SU-DHL-6 (cell line): ENCODE measurements at regions not wholly inside any gene's neighbourhood (a gene's known extent, or its start where the extent isn't known, plus 50 kb on each side); places are given as distances from the start of the nearest gene placed in this dataset.

Experiments
- H2AFZ ChIP-seq: fragments of 200-600 bp; sonication (generic); 2 replicates; pipeline ENCODE4 v1.6.1; 2014; ENCODE audit warnings: low read depth, mild to moderate bottlenecking, moderate library complexity, mixed read lengths, antibody characterized with exemption, low read length; ENCODE audit not compliant: severe bottlenecking
- H3F3A ChIP-seq: fragments of 200-600 bp; shearing (Covaris generic); 2 replicates; pipeline ENCODE4 v1.6.0; 2016; ENCODE audit warnings: antibody characterized with exemption, mild to moderate bottlenecking; ENCODE audit not compliant: insufficient read depth
- H3K27ac ChIP-seq: fragments of 200-600 bp; sonication (generic); 2 replicates; pipeline ENCODE4 v1.5.1; 2016; ENCODE audit warnings: low read depth, mild to moderate bottlenecking, low read length, moderate library complexity, mixed read lengths
- H3K27me3 ChIP-seq: fragments of 200-600 bp; sonication (generic), shearing (Covaris generic); 2 replicates; pipeline ENCODE4 v1.6.0; 2014; ENCODE audit warnings: mild to moderate bottlenecking, low read length
- H3K36me3 ChIP-seq: fragments of 200-600 bp; sonication (generic); 2 replicates; pipeline ENCODE4 v1.6.1; 2014; ENCODE audit warnings: mild to moderate bottlenecking, low read length, mixed read lengths
- H3K4me2 ChIP-seq: fragments of 300-600, 200-600 bp; shearing (Covaris generic), sonication (generic); 2 replicates; pipeline ENCODE4 v1.6.0; 2014; ENCODE audit warnings: low read length, low read depth, mild to moderate bottlenecking; ENCODE audit not compliant: poor library complexity, severe bottlenecking
- H3K4me3 ChIP-seq: fragments of 200-600 bp; sonication (generic); 2 replicates; pipeline ENCODE4 v1.5.1; 2014; ENCODE audit warnings: antibody characterized with exemption, low read length, mild to moderate bottlenecking, mixed read lengths; ENCODE audit not compliant: insufficient read depth, poor library complexity, severe bottlenecking
- H3K79me2 ChIP-seq: fragments of 200-600 bp; sonication (generic); 2 replicates; pipeline ENCODE4 v1.6.1; 2014; ENCODE audit warnings: mild to moderate bottlenecking, low read length, moderate library complexity; ENCODE audit not compliant: insufficient read depth
- H3K9ac ChIP-seq: fragments of 200-600 bp; sonication (generic); 2 replicates; pipeline ENCODE4 v1.7.0; 2014; ENCODE audit warnings: mild to moderate bottlenecking, low read length
- H3K9me2 ChIP-seq: fragments of 200-600 bp; sonication (generic); replicated peaks from 2 replicates; pipeline ENCODE4 v1.6.1; 2014; ENCODE audit warnings: low read length; ENCODE audit not compliant: insufficient read depth
- H3K9me3 ChIP-seq: fragments of 200-600 bp; sonication (generic); 2 replicates; pipeline ENCODE4 v1.6.1; 2014; ENCODE audit warnings: low read length, mixed read lengths; ENCODE audit not compliant: insufficient read depth
- H4K20me1 ChIP-seq: fragments of 200-600 bp; sonication (generic); 2 replicates; pipeline ENCODE4 v1.6.1; 2014; ENCODE audit warnings: low read depth, mild to moderate bottlenecking, antibody characterized with exemption, low read length, moderate library complexity, mixed read lengths
- EZH2phosphoT487 ChIP-seq: fragments of 200-600 bp; sonication (generic), shearing (Covaris generic); conservative IDR thresholded peaks from 2 replicates; pipeline ENCODE4 v1.6.1; 2018; ENCODE audit warnings: mild to moderate bottlenecking, antibody characterized with exemption, low read length, moderate library complexity, mixed read lengths
- TF ChIP-seq, protein P1 (sequence below): fragments of 200-600 bp; sonication (generic); IDR thresholded peaks from one replicate; pipeline ENCODE4 v1.5.1; 2017; ENCODE audit warnings: antibody characterized with exemption, mild to moderate bottlenecking, low read length, moderate library complexity; ENCODE audit not compliant: insufficient read depth, poor library complexity, severe bottlenecking

DNA sequence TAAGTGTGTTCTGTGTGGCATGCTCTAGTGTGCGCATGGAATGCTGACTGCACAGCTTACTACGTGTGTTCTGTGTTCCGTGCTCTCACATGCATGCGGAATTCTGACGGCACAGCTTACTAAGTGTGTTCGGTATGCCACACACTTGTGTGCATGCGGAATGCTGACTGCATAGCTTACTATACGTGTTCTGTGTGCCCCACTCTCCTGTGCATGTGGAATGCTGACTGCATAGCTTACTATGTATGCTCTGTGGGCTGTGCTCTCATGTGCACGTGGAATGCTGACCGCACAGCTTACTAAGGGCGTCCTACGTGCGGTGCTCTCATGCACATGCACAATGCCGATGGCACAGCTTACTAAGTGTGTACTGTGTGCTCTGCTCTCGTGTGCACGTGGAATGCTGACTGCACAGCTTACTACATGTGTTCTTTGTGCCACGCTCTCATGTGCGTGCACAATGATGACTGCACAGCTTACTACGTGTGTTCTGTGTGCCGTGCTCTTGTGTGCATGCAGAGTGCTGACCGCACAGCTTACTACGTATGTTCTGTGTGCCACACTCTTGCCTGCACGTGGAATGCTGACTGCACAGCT, 548.9 kb downstream of the IRX1 start:
- TF ChIP-seq EZH2phosphoT487, result no peak
- TF ChIP-seq, protein P1, sequence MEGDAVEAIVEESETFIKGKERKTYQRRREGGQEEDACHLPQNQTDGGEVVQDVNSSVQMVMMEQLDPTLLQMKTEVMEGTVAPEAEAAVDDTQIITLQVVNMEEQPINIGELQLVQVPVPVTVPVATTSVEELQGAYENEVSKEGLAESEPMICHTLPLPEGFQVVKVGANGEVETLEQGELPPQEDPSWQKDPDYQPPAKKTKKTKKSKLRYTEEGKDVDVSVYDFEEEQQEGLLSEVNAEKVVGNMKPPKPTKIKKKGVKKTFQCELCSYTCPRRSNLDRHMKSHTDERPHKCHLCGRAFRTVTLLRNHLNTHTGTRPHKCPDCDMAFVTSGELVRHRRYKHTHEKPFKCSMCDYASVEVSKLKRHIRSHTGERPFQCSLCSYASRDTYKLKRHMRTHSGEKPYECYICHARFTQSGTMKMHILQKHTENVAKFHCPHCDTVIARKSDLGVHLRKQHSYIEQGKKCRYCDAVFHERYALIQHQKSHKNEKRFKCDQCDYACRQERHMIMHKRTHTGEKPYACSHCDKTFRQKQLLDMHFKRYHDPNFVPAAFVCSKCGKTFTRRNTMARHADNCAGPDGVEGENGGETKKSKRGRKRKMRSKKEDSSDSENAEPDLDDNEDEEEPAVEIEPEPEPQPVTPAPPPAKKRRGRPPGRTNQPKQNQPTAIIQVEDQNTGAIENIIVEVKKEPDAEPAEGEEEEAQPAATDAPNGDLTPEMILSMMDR, result no peak
- Histone ChIP-seq H3K9ac (no peak overlapping the region), H3F3A (no peaks in the 10 kb centered on the region), H2AFZ (no peak overlapping the region), H3K27me3 (no peaks in the 10 kb centered on the region), H3K9me2 (no peaks in the 10 kb centered on the region), H3K79me2 (no peaks in the 10 kb centered on the region), H4K20me1 (no peaks in the 10 kb centered on the region), H3K36me3 (no peaks in the 10 kb centered on the region), H3K27ac (no peak overlapping the region), H3K4me2 (no peak overlapping the region), H3K9me3 (no peaks in the 10 kb centered on the region), H3K4me3 (no peak overlapping the region)

- TF ChIP-seq EZH2phosphoT487, result no peak
- TF ChIP-seq, protein P1, result no peak
- Histone ChIP-seq H3K27me3 (no peaks in the 10 kb centered on the region), H3K9me3 (no peaks in the 10 kb centered on the region), H3K9me2 (no peaks in the 10 kb centered on the region), H3K27ac (no peak overlapping the region), H4K20me1 (no peaks in the 10 kb centered on the region), H2AFZ (no peak overlapping the region), H3F3A (no peaks in the 10 kb centered on the region), H3K9ac (no peak overlapping the region), H3K36me3 (no peaks in the 10 kb centered on the region), H3K79me2 (no peaks in the 10 kb centered on the region), H3K4me3 (no peak overlapping the region), H3K4me2 (no peak overlapping the region)
Measured at GRCh38 chr5:4145511-4145910, 549.9 kb downstream of the IRX1 start.

GRCh38 chr5:4148009-4148408, 552.4 kb downstream of the IRX1 start:
- Histone ChIP-seq H3K4me2 (no peak overlapping the region), H2AFZ (no peak overlapping the region), H3F3A (no peaks in the 10 kb centered on the region), H3K36me3 (no peaks in the 10 kb centered on the region), H4K20me1 (no peaks in the 10 kb centered on the region), H3K79me2 (no peaks in the 10 kb centered on the region), H3K27me3 (no peaks in the 10 kb centered on the region), H3K9me3 (no peaks in the 10 kb centered on the region), H3K4me3 (no peak overlapping the region), H3K9me2 (no peaks in the 10 kb centered on the region), H3K9ac (no peak overlapping the region), H3K27ac (no peak overlapping the region)
- TF ChIP-seq, protein P1, result no peak
- TF ChIP-seq EZH2phosphoT487, result no peak
